ENCODE measurements at regions not wholly inside any gene's neighbourhood (a gene's known extent, or its start where the extent isn't known, plus 50 kb on each side); places are given as distances from the start of the nearest gene placed in this dataset.
"Not testable (repeated sequence)": the region's sequence is repeated elsewhere in the genome, so short reads cannot be mapped to it uniquely, and the experiment has no call there.

GRCh38 chr1:245059806-245060424, 94.9 kb upstream of the KIF26B start:
- H3K27ac ChIP-seq (ENCODE audit: poor library complexity, severe bottlenecking) = no peak overlapping the region
- no peaks in the 10 kb centered on the region for H3K36me3 ChIP-seq (ENCODE audit: low read depth)
- TF ChIP-seq, protein P1, sequence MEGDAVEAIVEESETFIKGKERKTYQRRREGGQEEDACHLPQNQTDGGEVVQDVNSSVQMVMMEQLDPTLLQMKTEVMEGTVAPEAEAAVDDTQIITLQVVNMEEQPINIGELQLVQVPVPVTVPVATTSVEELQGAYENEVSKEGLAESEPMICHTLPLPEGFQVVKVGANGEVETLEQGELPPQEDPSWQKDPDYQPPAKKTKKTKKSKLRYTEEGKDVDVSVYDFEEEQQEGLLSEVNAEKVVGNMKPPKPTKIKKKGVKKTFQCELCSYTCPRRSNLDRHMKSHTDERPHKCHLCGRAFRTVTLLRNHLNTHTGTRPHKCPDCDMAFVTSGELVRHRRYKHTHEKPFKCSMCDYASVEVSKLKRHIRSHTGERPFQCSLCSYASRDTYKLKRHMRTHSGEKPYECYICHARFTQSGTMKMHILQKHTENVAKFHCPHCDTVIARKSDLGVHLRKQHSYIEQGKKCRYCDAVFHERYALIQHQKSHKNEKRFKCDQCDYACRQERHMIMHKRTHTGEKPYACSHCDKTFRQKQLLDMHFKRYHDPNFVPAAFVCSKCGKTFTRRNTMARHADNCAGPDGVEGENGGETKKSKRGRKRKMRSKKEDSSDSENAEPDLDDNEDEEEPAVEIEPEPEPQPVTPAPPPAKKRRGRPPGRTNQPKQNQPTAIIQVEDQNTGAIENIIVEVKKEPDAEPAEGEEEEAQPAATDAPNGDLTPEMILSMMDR (IDR thresholded peaks at IDR 0.05; ENCODE audit: poor library complexity, severe bottlenecking) = no peak
- no peaks in the 10 kb centered on the region for H3K27me3 ChIP-seq (ENCODE audit: insufficient read depth, poor library complexity, severe bottlenecking)
- ATAC-seq (ENCODE audit: low read depth) (no peak), DNase-seq (ENCODE audit: low spot score) (no peak)
- no peaks in the 10 kb centered on the region for H3K9me3 ChIP-seq (ENCODE audit: severe bottlenecking)
- no peaks in the 10 kb centered on the region for H3K4me1 ChIP-seq (ENCODE audit: insufficient read depth, poor library complexity, severe bottlenecking)
- no peak overlapping the region for H3K4me3 ChIP-seq (ENCODE audit: severe bottlenecking)

- no peaks in the 10 kb centered on the region for H3K27me3 ChIP-seq (ENCODE audit: insufficient read depth, poor library complexity, severe bottlenecking)
- H3K9me3 ChIP-seq (ENCODE audit: severe bottlenecking) = no peaks in the 10 kb centered on the region
- H3K4me1 ChIP-seq (ENCODE audit: insufficient read depth, poor library complexity, severe bottlenecking) = no peaks in the 10 kb centered on the region
- ATAC-seq (ENCODE audit: low read depth) (no peak), DNase-seq (ENCODE audit: low spot score) (no peak)
- no peaks in the 10 kb centered on the region for H3K36me3 ChIP-seq (ENCODE audit: low read depth)
- TF ChIP-seq, protein P1 (IDR thresholded peaks at IDR 0.05; ENCODE audit: poor library complexity, severe bottlenecking) = no peak
- H3K4me3 ChIP-seq (ENCODE audit: severe bottlenecking) = no peak overlapping the region
- H3K27ac ChIP-seq (ENCODE audit: poor library complexity, severe bottlenecking) = no peak overlapping the region
These were observed 95.9 kb upstream of the KIF26B start for GRCh38 chr1:245058882-245059281.

GRCh38 chr1:245058436-245058835, 96.3 kb upstream of the KIF26B start:
- no peaks in the 10 kb centered on the region for H3K27me3 ChIP-seq (ENCODE audit: insufficient read depth, poor library complexity, severe bottlenecking)
- DNase-seq (ENCODE audit: low spot score) (no peak), ATAC-seq (ENCODE audit: low read depth) (no peak)
- no peak overlapping the region for H3K27ac ChIP-seq (ENCODE audit: poor library complexity, severe bottlenecking)
- no peaks in the 10 kb centered on the region for H3K9me3 ChIP-seq (ENCODE audit: severe bottlenecking)
- H3K4me3 ChIP-seq (ENCODE audit: severe bottlenecking) = no peak overlapping the region
- H3K4me1 ChIP-seq (ENCODE audit: insufficient read depth, poor library complexity, severe bottlenecking) = no peaks in the 10 kb centered on the region
- no peaks in the 10 kb centered on the region for H3K36me3 ChIP-seq (ENCODE audit: low read depth)
- TF ChIP-seq, protein P1 (IDR thresholded peaks at IDR 0.05; ENCODE audit: poor library complexity, severe bottlenecking) = no peak

DNA sequence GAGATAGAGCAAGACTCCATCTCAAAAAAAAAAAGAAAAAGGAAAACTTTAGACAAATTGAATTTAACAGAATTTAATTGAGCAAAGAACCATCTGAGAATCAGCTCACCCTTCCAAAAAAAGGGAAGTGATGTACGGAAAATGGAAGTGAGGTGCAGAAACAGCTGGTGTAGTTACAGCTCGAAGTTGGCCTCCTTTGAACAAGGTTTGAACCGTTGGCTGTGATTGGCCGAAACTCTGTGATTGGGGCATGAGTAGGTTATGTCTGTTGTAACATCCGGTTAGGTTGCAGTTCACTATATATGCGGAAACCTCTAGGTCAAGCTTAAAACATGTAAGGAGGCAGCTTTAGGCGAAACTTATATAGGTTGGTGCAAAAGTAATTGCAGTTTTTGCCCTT, 97.9 kb upstream of the KIF26B start:
- ATAC-seq (ENCODE audit: low read depth) (no peak), DNase-seq (ENCODE audit: low spot score) (no peak)
- Histone ChIP-seq H3K27me3 (ENCODE audit: insufficient read depth, poor library complexity, severe bottlenecking) (no peaks in the 10 kb centered on the region), H3K27ac (ENCODE audit: poor library complexity, severe bottlenecking) (no peak overlapping the region), H3K36me3 (ENCODE audit: low read depth) (no peaks in the 10 kb centered on the region), H3K9me3 (ENCODE audit: severe bottlenecking) (no peaks in the 10 kb centered on the region), H3K4me1 (ENCODE audit: insufficient read depth, poor library complexity, severe bottlenecking) (no peaks in the 10 kb centered on the region), H3K4me3 (ENCODE audit: severe bottlenecking) (no peak overlapping the region)
- TF ChIP-seq, protein P1 (IDR thresholded peaks at IDR 0.05; ENCODE audit: poor library complexity, severe bottlenecking) = no peak

- not testable (repeated sequence) for H3K27ac ChIP-seq (ENCODE audit: poor library complexity, severe bottlenecking); H3K36me3 ChIP-seq (ENCODE audit: low read depth); H3K4me3 ChIP-seq (ENCODE audit: severe bottlenecking); H3K9me3 ChIP-seq (ENCODE audit: severe bottlenecking); ATAC-seq (ENCODE audit: low read depth); H3K4me1 ChIP-seq (ENCODE audit: insufficient read depth, poor library complexity, severe bottlenecking); H3K27me3 ChIP-seq (ENCODE audit: insufficient read depth, poor library complexity, severe bottlenecking); DNase-seq (ENCODE audit: low spot score)
These were observed 98.5 kb upstream of the KIF26B start for GRCh38 chr1:245056296-245056695.

All from RWPE2 (cell line).